Neural progenitor cell (in vitro differentiated cells): ENCODE measurements at regions not wholly inside any gene's neighbourhood (a gene's known extent, or its start where the extent isn't known, plus 50 kb on each side); places are given as distances from the start of the nearest gene placed in this dataset.

Source experiments
- CTCF ChIP-seq: fragments of 200-600 bp; sonication (generic); IDR thresholded peaks from 2 replicates; pipeline ENCODE4 v1.5.1; 2017; ENCODE audit warnings: antibody characterized with exemption, mild to moderate bottlenecking
- EZH2phosphoT487 ChIP-seq: fragments of 200-600 bp; sonication (generic); IDR thresholded peaks from 2 replicates; pipeline ENCODE4 v1.6.1; 2017; ENCODE audit warnings: antibody characterized with exemption

GRCh38 chr1:50348449-50349241 is 74.6 kb downstream of the DMRTA2 start:
- TF ChIP-seq CTCF (peak; percentile 85), EZH2phosphoT487 (no peak)
